ENCODE measurements at regions not wholly inside any gene's neighbourhood (a gene's known extent, or its start where the extent isn't known, plus 50 kb on each side); places are given as distances from the start of the nearest gene placed in this dataset.

DNA sequence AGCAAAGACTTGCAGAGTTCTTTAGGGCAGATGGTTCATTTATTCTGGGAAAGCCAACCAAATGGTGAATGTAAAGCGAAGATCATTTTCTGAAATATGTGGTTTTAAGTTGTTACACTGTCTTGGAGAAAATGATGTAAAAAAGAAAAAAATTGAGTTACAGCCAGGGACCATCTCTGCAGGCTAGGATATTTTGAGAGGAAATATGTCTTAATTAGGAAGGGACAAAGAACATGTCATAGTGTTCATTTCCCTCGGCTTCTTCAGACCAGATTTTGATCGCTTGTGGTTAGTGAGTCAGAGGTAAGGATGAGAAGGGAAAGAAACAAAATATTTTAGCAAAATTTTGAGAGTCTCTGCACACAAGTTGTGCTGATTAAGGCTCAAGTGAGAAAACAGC is 59.0 kb upstream of the C1QTNF7 start (continued):
- TF ChIP-seq, protein P1, sequence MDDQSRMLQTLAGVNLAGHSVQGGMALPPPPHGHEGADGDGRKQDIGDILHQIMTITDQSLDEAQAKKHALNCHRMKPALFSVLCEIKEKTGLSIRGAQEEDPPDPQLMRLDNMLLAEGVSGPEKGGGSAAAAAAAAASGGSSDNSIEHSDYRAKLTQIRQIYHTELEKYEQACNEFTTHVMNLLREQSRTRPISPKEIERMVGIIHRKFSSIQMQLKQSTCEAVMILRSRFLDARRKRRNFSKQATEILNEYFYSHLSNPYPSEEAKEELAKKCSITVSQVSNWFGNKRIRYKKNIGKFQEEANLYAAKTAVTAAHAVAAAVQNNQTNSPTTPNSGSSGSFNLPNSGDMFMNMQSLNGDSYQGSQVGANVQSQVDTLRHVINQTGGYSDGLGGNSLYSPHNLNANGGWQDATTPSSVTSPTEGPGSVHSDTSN (IDR thresholded peaks at IDR 0.05; ENCODE audit: insufficient replicate concordance, low read depth, low read length), result no peak
- no peak for TF ChIP-seq FOXM1 (IDR thresholded peaks at IDR 0.05; ENCODE audit: low read depth, low read length)
- TF ChIP-seq SREBF2 (IDR thresholded peaks at IDR 0.05; ENCODE audit: low read length), result no peak

DNA sequence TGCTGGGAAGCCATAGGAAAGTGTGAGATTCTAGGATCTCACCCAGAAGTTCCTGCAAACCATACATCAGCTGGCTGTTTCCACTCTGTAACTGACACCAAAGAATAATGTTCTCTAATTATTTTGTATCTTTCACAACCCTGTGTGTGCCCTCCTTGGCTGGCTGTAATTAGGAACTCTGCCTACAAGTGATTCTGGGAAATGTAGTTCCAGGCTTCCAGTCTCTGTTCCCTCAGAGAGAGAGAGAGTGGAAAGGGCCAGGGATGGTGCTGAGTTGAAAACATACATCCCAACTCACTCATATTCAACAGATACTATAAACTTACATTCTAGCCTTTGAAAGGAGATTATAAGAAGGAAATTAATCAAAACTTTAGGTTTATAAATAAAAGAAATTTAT is 57.5 kb upstream of the C1QTNF7 start:
- ATAC-seq, result no peak
- intact Hi-C loops (cut with micrococcal nuclease; ENCODE audit: unreplicated experiment), result no loop called here
- in situ Hi-C loops (cut with MboI), result no loop called here

DNA sequence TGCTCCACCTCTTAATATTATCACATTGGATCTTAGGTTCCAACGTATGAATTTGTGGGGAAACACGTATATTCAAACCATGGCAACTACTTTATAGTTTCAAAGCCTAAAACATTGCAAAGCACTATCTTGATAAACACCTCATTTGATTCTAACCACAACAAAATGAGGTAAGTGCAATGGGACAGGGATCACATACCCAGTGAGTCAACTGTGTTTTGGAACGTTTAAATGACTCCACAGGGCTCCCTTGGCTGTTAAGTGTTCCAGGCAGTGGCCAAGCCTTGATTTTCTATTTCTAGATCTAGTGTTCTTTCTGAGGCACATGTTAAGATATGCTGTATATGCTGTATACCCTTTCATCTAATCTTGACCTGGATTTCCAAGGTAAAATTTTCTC is 54.5 kb upstream of the C1QTNF7 start:
- CTCF ChIA-PET, result no interaction called here
- ATAC-seq, result no peak
- FAIRE-seq, result no peak
- POLR2A ChIA-PET, result no interaction called here
- Histone ChIP-seq H3K27me3 (replicated peaks in 1 of 2; ENCODE audit: control insufficient read depth in 2 of 2, insufficient read depth in 2 of 2, low read length in 1 of 2) (no peaks in the 10 kb centered on the region), H3K9me3 (replicated peaks; ENCODE audit: control insufficient read depth, insufficient read depth, low read length) (no peaks in the 10 kb centered on the region), H3K79me2 (ENCODE audit: control insufficient read depth, insufficient read depth, low read length) (no peaks in the 10 kb centered on the region), H3K36me3 (ENCODE audit: control insufficient read depth in 2 of 2, insufficient read depth in 2 of 2, low read length in 1 of 2) (no peaks in the 10 kb centered on the region), H4K20me1 (ENCODE audit: control insufficient read depth, insufficient read depth) (no peaks in the 10 kb centered on the region), H3K4me3 (no peak overlapping the region), H3K4me2 (ENCODE audit: control insufficient read depth, insufficient read depth) (no peak overlapping the region), H2AFZ (ENCODE audit: control insufficient read depth, low read depth, low read length) (no peak overlapping the region), H3K9ac (ENCODE audit: control insufficient read depth, insufficient read depth, low read length) (no peak overlapping the region), H3K27ac (ENCODE audit: control insufficient read depth, insufficient read depth) (no peak overlapping the region), H3K4me1 (ENCODE audit: control insufficient read depth, insufficient read depth, low read length) (no peaks in the 10 kb centered on the region)
- BruUV-seq (replicated peaks), result no TSS peak
- WGBS (ENCODE audit: insufficient coverage, insufficient replicate concordance, low lambda C conversion rate, missing lambda C conversion rate), result 29% methylated on average over 3 of the region's 3 CpGs
- intact Hi-C loops (cut with micrococcal nuclease; ENCODE audit: unreplicated experiment) (no loop called here), in situ Hi-C loops (cut with MboI) (no loop called here)
- DNase-seq (ENCODE audit: low read depth, low spot score), result no peak
- RAD21 ChIA-PET (ENCODE audit: unreplicated experiment), result no interaction called here
- SMC1A ChIA-PET (ENCODE audit: uncharacterized antibody, unreplicated experiment), result no interaction called here
- TF ChIP-seq, protein P2, sequence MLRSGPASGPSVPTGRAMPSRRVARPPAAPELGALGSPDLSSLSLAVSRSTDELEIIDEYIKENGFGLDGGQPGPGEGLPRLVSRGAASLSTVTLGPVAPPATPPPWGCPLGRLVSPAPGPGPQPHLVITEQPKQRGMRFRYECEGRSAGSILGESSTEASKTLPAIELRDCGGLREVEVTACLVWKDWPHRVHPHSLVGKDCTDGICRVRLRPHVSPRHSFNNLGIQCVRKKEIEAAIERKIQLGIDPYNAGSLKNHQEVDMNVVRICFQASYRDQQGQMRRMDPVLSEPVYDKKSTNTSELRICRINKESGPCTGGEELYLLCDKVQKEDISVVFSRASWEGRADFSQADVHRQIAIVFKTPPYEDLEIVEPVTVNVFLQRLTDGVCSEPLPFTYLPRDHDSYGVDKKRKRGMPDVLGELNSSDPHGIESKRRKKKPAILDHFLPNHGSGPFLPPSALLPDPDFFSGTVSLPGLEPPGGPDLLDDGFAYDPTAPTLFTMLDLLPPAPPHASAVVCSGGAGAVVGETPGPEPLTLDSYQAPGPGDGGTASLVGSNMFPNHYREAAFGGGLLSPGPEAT (IDR thresholded peaks at IDR 0.05; ENCODE audit: low read depth), result no peak
- TF ChIP-seq POLR2AphosphoS2 (IDR thresholded peaks at IDR 0.05; ENCODE audit: low read depth, low read length) (no peak), YBX1 (IDR thresholded peaks at IDR 0.05) (no peak), ZZZ3 (IDR thresholded peaks at IDR 0.05; ENCODE audit: control insufficient read depth, insufficient read length, low read depth) (no peak), TCF7 (IDR thresholded peaks at IDR 0.05; ENCODE audit: borderline replicate concordance) (no peak), JUND (IDR thresholded peaks at IDR 0.05; ENCODE audit: low read depth, low read length) (no peak), WRNIP1 (IDR thresholded peaks at IDR 0.05; ENCODE audit: borderline replicate concordance, low read depth, low read length) (no peak), MEF2A (IDR thresholded peaks at IDR 0.05; ENCODE audit: insufficient read depth, low read depth, low read length) (no peak), SRF (IDR thresholded peaks at IDR 0.05; ENCODE audit: low read depth in 2 of 2, low read length in 2 of 2) (no peak), GATAD2B (conservative IDR thresholded peaks at IDR 0.05; ENCODE audit: low read depth) (no peak)

More for the DNA sequence above, 57.5 kb upstream of the C1QTNF7 start:
- H2AFZ ChIP-seq (ENCODE audit: control insufficient read depth, low read depth, low read length), result no peak overlapping the region
- no peak overlapping the region for H3K4me2 ChIP-seq (ENCODE audit: control insufficient read depth, insufficient read depth)
- ChIA-PET SMC1A (ENCODE audit: uncharacterized antibody, unreplicated experiment) (no interaction called here), RAD21 (ENCODE audit: unreplicated experiment) (no interaction called here), CTCF (no interaction called here), POLR2A (no interaction called here)
- TF ChIP-seq GABPA (IDR thresholded peaks at IDR 0.05; ENCODE audit: low read depth), result no peak
- TF ChIP-seq STAT3 (IDR thresholded peaks at IDR 0.05; ENCODE audit: low read depth, low read length), result no peak
- TF ChIP-seq ZNF622 (IDR thresholded peaks at IDR 0.05), result no peak
- no peak for TF ChIP-seq JUNB (IDR thresholded peaks at IDR 0.05)
- no peak for TF ChIP-seq SMAD5 (IDR thresholded peaks at IDR 0.05; ENCODE audit: low read depth)
- TF ChIP-seq CBX5 (IDR thresholded peaks at IDR 0.05; ENCODE audit: low read depth), result no peak
- no peak for TF ChIP-seq MEF2A (IDR thresholded peaks at IDR 0.05; ENCODE audit: insufficient read depth, low read depth, low read length)
- no peak for TF ChIP-seq SMC3 (IDR thresholded peaks at IDR 0.05; ENCODE audit: borderline replicate concordance, low read length)
- no peak for TF ChIP-seq DPF2 (IDR thresholded peaks at IDR 0.05)
- TF ChIP-seq BACH1 (IDR thresholded peaks at IDR 0.05; ENCODE audit: borderline replicate concordance), result no peak
- BruUV-seq (replicated peaks), result no TSS peak
- no peak overlapping the region for H3K9ac ChIP-seq (ENCODE audit: control insufficient read depth, insufficient read depth, low read length)
- H3K27ac ChIP-seq (ENCODE audit: control insufficient read depth, insufficient read depth), result no peak overlapping the region
- no peaks in the 10 kb centered on the region for H4K20me1 ChIP-seq (ENCODE audit: control insufficient read depth, insufficient read depth)
- H3K4me3 ChIP-seq, result no peak overlapping the region
- H3K36me3 ChIP-seq (ENCODE audit: control insufficient read depth in 2 of 2, insufficient read depth in 2 of 2, low read length in 1 of 2), result no peaks in the 10 kb centered on the region
- DNase-seq (ENCODE audit: low read depth, low spot score) (no peak), FAIRE-seq (no peak)
- H3K79me2 ChIP-seq (ENCODE audit: control insufficient read depth, insufficient read depth, low read length), result no peaks in the 10 kb centered on the region
- H3K9me3 ChIP-seq (replicated peaks; ENCODE audit: control insufficient read depth, insufficient read depth, low read length), result no peaks in the 10 kb centered on the region
- no peaks in the 10 kb centered on the region for H3K4me1 ChIP-seq (ENCODE audit: control insufficient read depth, insufficient read depth, low read length)
- H3K27me3 ChIP-seq (replicated peaks in 1 of 2; ENCODE audit: control insufficient read depth in 2 of 2, insufficient read depth in 2 of 2, low read length in 1 of 2), result no peaks in the 10 kb centered on the region
